C4-2B (cell line): ENCODE measurements at regions not wholly inside any gene's neighbourhood (a gene's known extent, or its start where the extent isn't known, plus 50 kb on each side); places are given as distances from the start of the nearest gene placed in this dataset.

Experiments used
- ZFX ChIP-seq: fragments of 450-650 bp; IDR thresholded peaks from 2 replicates; pipeline ENCODE4 v1.6.1; 2017
- TF ChIP-seq, protein P1 (sequence below): fragments of 450-650 bp; conservative IDR thresholded peaks from 2 replicates; pipeline ENCODE4 v1.5.1; 2017; ENCODE audit warnings: mild to moderate bottlenecking

GRCh38 chr11:91538065-91538464, 686.6 kb upstream of the FAT3 start:
- TF ChIP-seq, protein P1, sequence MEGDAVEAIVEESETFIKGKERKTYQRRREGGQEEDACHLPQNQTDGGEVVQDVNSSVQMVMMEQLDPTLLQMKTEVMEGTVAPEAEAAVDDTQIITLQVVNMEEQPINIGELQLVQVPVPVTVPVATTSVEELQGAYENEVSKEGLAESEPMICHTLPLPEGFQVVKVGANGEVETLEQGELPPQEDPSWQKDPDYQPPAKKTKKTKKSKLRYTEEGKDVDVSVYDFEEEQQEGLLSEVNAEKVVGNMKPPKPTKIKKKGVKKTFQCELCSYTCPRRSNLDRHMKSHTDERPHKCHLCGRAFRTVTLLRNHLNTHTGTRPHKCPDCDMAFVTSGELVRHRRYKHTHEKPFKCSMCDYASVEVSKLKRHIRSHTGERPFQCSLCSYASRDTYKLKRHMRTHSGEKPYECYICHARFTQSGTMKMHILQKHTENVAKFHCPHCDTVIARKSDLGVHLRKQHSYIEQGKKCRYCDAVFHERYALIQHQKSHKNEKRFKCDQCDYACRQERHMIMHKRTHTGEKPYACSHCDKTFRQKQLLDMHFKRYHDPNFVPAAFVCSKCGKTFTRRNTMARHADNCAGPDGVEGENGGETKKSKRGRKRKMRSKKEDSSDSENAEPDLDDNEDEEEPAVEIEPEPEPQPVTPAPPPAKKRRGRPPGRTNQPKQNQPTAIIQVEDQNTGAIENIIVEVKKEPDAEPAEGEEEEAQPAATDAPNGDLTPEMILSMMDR: no peak
- no peak for TF ChIP-seq ZFX
